SU-DHL-6 (cell line): ENCODE measurements at regions not wholly inside any gene's neighbourhood (a gene's known extent, or its start where the extent isn't known, plus 50 kb on each side); places are given as distances from the start of the nearest gene placed in this dataset.

Experiments used
- H2AFZ ChIP-seq: fragments of 200-600 bp; sonication (generic); 2 replicates; pipeline ENCODE4 v1.6.1; 2014; ENCODE audit warnings: low read depth, mild to moderate bottlenecking, moderate library complexity, mixed read lengths, antibody characterized with exemption, low read length; ENCODE audit not compliant: severe bottlenecking
- H3F3A ChIP-seq: fragments of 200-600 bp; shearing (Covaris generic); 2 replicates; pipeline ENCODE4 v1.6.0; 2016; ENCODE audit warnings: antibody characterized with exemption, mild to moderate bottlenecking; ENCODE audit not compliant: insufficient read depth
- H3K27ac ChIP-seq: fragments of 200-600 bp; sonication (generic); 2 replicates; pipeline ENCODE4 v1.5.1; 2016; ENCODE audit warnings: low read depth, mild to moderate bottlenecking, low read length, moderate library complexity, mixed read lengths
- H3K27me3 ChIP-seq: fragments of 200-600 bp; sonication (generic), shearing (Covaris generic); 2 replicates; pipeline ENCODE4 v1.6.0; 2014; ENCODE audit warnings: mild to moderate bottlenecking, low read length
- H3K36me3 ChIP-seq: fragments of 200-600 bp; sonication (generic); 2 replicates; pipeline ENCODE4 v1.6.1; 2014; ENCODE audit warnings: mild to moderate bottlenecking, low read length, mixed read lengths
- H3K4me2 ChIP-seq: fragments of 300-600, 200-600 bp; shearing (Covaris generic), sonication (generic); 2 replicates; pipeline ENCODE4 v1.6.0; 2014; ENCODE audit warnings: low read length, low read depth, mild to moderate bottlenecking; ENCODE audit not compliant: poor library complexity, severe bottlenecking
- H3K4me3 ChIP-seq: fragments of 200-600 bp; sonication (generic); 2 replicates; pipeline ENCODE4 v1.5.1; 2014; ENCODE audit warnings: antibody characterized with exemption, low read length, mild to moderate bottlenecking, mixed read lengths; ENCODE audit not compliant: insufficient read depth, poor library complexity, severe bottlenecking
- H3K79me2 ChIP-seq: fragments of 200-600 bp; sonication (generic); 2 replicates; pipeline ENCODE4 v1.6.1; 2014; ENCODE audit warnings: mild to moderate bottlenecking, low read length, moderate library complexity; ENCODE audit not compliant: insufficient read depth
- H3K9ac ChIP-seq: fragments of 200-600 bp; sonication (generic); 2 replicates; pipeline ENCODE4 v1.7.0; 2014; ENCODE audit warnings: mild to moderate bottlenecking, low read length
- H3K9me2 ChIP-seq: fragments of 200-600 bp; sonication (generic); replicated peaks from 2 replicates; pipeline ENCODE4 v1.6.1; 2014; ENCODE audit warnings: low read length; ENCODE audit not compliant: insufficient read depth
- H3K9me3 ChIP-seq: fragments of 200-600 bp; sonication (generic); 2 replicates; pipeline ENCODE4 v1.6.1; 2014; ENCODE audit warnings: low read length, mixed read lengths; ENCODE audit not compliant: insufficient read depth
- H4K20me1 ChIP-seq: fragments of 200-600 bp; sonication (generic); 2 replicates; pipeline ENCODE4 v1.6.1; 2014; ENCODE audit warnings: low read depth, mild to moderate bottlenecking, antibody characterized with exemption, low read length, moderate library complexity, mixed read lengths
- CTCF ChIP-seq: fragments of 200-600 bp; sonication (generic); IDR thresholded peaks from one replicate; pipeline ENCODE4 v1.5.1; 2017; ENCODE audit warnings: antibody characterized with exemption, mild to moderate bottlenecking, low read length, moderate library complexity; ENCODE audit not compliant: insufficient read depth, poor library complexity, severe bottlenecking
- EZH2phosphoT487 ChIP-seq: fragments of 200-600 bp; sonication (generic), shearing (Covaris generic); conservative IDR thresholded peaks from 2 replicates; pipeline ENCODE4 v1.6.1; 2018; ENCODE audit warnings: mild to moderate bottlenecking, antibody characterized with exemption, low read length, moderate library complexity, mixed read lengths

GRCh38 chr7:22601812-22602565, 102.0 kb upstream of the STEAP1B start:
- no peak overlapping the region for H3K4me2 ChIP-seq
- H3K27ac ChIP-seq: no peak overlapping the region
- H3K27me3 ChIP-seq: no peaks in the 10 kb centered on the region
- no peaks in the 10 kb centered on the region for H4K20me1 ChIP-seq
- no peaks in the 10 kb centered on the region for H3K9me2 ChIP-seq
- H3K79me2 ChIP-seq: no peaks in the 10 kb centered on the region
- H3K9me3 ChIP-seq: no peaks in the 10 kb centered on the region
- no peaks in the 10 kb centered on the region for H3K36me3 ChIP-seq
- no peak overlapping the region for H2AFZ ChIP-seq
- H3K9ac ChIP-seq: no peak overlapping the region
- no peak overlapping the region for H3K4me3 ChIP-seq
- no peaks in the 10 kb centered on the region for H3F3A ChIP-seq
- TF ChIP-seq CTCF (no peak), EZH2phosphoT487 (no peak)

DNA sequence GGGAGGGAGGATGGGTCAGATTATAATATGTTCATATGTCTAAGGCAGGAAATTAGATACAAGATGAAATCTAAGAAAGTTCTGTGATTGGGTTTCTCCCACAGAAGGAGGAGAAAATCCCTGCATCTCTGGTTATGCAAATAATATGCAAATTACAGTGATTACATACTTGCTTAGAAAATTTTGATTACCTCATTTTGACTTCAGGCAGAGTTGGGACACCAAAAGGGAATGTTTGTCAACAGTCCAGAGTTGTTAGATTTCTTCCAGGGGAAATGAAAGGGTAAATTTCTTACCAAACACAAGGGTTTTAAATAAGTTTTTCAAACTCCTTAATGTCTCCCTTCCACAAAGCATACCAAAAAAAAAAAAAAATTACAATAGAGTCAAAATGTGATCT, 101.4 kb upstream of the STEAP1B start:
- no peak overlapping the region for H3K9ac ChIP-seq
- no peaks in the 10 kb centered on the region for H3K9me3 ChIP-seq
- H2AFZ ChIP-seq: no peak overlapping the region
- no peak overlapping the region for H3K4me2 ChIP-seq
- no peak overlapping the region for H3K4me3 ChIP-seq
- TF ChIP-seq CTCF (no peak), EZH2phosphoT487 (no peak)
- H3K27ac ChIP-seq: no peak overlapping the region
- no peaks in the 10 kb centered on the region for H3K79me2 ChIP-seq
- no peaks in the 10 kb centered on the region for H3F3A ChIP-seq
- no peaks in the 10 kb centered on the region for H3K9me2 ChIP-seq
- no peaks in the 10 kb centered on the region for H3K36me3 ChIP-seq
- no peaks in the 10 kb centered on the region for H3K27me3 ChIP-seq
- H4K20me1 ChIP-seq: no peaks in the 10 kb centered on the region

DNA sequence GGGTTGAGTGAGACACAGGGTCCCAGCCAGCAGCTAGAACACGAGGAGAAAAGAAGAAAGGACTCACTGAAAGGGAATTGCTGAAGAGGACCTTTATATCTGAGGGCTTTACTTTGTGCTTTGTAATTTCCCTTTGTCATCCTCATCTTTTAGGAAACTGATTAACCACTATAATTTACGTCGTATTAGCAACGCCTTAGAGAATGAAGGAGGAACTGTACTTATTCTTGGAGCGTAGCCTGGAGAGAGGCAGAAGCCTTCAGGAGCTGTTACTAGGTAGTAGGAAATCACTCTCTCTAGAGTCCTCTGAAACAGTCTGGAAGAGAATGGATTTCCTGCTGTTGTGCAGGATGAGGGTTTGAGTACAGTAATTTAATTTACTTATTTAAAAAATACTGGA, 101.0 kb upstream of the STEAP1B start:
- H3K79me2 ChIP-seq: no peaks in the 10 kb centered on the region
- no peaks in the 10 kb centered on the region for H3K9me3 ChIP-seq
- no peak for TF ChIP-seq CTCF
- no peak for TF ChIP-seq EZH2phosphoT487
- no peaks in the 10 kb centered on the region for H3K27me3 ChIP-seq
- H3K9me2 ChIP-seq: no peaks in the 10 kb centered on the region
- no peak overlapping the region for H3K27ac ChIP-seq
- no peak overlapping the region for H3K4me3 ChIP-seq
- no peaks in the 10 kb centered on the region for H3F3A ChIP-seq
- H4K20me1 ChIP-seq: no peaks in the 10 kb centered on the region
- no peak overlapping the region for H3K4me2 ChIP-seq
- no peak overlapping the region for H2AFZ ChIP-seq
- H3K9ac ChIP-seq: no peak overlapping the region
- no peaks in the 10 kb centered on the region for H3K36me3 ChIP-seq
